A172 (cell line): ENCODE measurements at regions not wholly inside any gene's neighbourhood (a gene's known extent, or its start where the extent isn't known, plus 50 kb on each side); places are given as distances from the start of the nearest gene placed in this dataset.

Experiments used
- DNase-seq: peaks from one replicate; pipeline ENCODE4 v3.0.0-alpha.2; 2015; ENCODE audit warnings: low spot score

GRCh38 chr3:72259755-72260587, 475.0 kb upstream of the PROK2 start:
- DNase-seq: no peak

GRCh38 chr3:72258361-72259141, 473.6 kb upstream of the PROK2 start:
- no peak for DNase-seq

- no peak for DNase-seq
Measured at GRCh38 chr3:72257738-72258137, 472.8 kb upstream of the PROK2 start.

- DNase-seq: no peak
Measured at GRCh38 chr3:72257203-72257602, 472.3 kb upstream of the PROK2 start.

GRCh38 chr3:72256716-72257115, 471.8 kb upstream of the PROK2 start:
- no peak for DNase-seq

- DNase-seq: peak; percentile 36
Measured at GRCh38 chr3:72255791-72256559, 471.0 kb upstream of the PROK2 start.

- no peak for DNase-seq
Measured at GRCh38 chr3:72255191-72255590, 470.2 kb upstream of the PROK2 start.

- no peak for DNase-seq
Measured at GRCh38 chr3:72254483-72254882, 469.5 kb upstream of the PROK2 start.

- DNase-seq: no peak
Measured at GRCh38 chr3:72250725-72251124, 465.8 kb upstream of the PROK2 start.

- DNase-seq: no peak
Measured at GRCh38 chr3:72248869-72249268, 463.9 kb upstream of the PROK2 start.

GRCh38 chr3:72248389-72248761, 463.4 kb upstream of the PROK2 start:
- DNase-seq: no peak

- DNase-seq: no peak
Measured at GRCh38 chr3:72247645-72248388, 462.9 kb upstream of the PROK2 start.

- DNase-seq: no peak
Measured at GRCh38 chr3:72247126-72247525, 462.2 kb upstream of the PROK2 start.

GRCh38 chr3:72246685-72247084, 461.7 kb upstream of the PROK2 start:
- no peak for DNase-seq

- no peak for DNase-seq
Measured at GRCh38 chr3:72245183-72245811, 460.3 kb upstream of the PROK2 start.

- DNase-seq: no peak
Measured at GRCh38 chr3:72244396-72244795, 459.4 kb upstream of the PROK2 start.

- DNase-seq: no peak
Measured at GRCh38 chr3:72242326-72242725, 457.4 kb upstream of the PROK2 start.

GRCh38 chr3:72241525-72241924, 456.6 kb upstream of the PROK2 start:
- no peak for DNase-seq

- no peak for DNase-seq
Measured at GRCh38 chr3:72240531-72240930, 455.6 kb upstream of the PROK2 start.

GRCh38 chr3:72238801-72239200, 453.9 kb upstream of the PROK2 start:
- DNase-seq: no peak

GRCh38 chr3:72238010-72238691, 453.2 kb upstream of the PROK2 start:
- no peak for DNase-seq
